ENCODE measurements at regions not wholly inside any gene's neighbourhood (a gene's known extent, or its start where the extent isn't known, plus 50 kb on each side); places are given as distances from the start of the nearest gene placed in this dataset.
A peak's percentile ranks its signal among the peaks of the same experiment; 100 is the strongest.

- Histone ChIP-seq H3K9ac (ENCODE audit: low read length) (no peak overlapping the region), H3K4me3 (ENCODE audit: low read depth, low read length, poor library complexity, severe bottlenecking) (no peak overlapping the region), H3K79me2 (ENCODE audit: insufficient read depth, low read length) (no peaks in the 10 kb centered on the region), H3K9me3 (ENCODE audit: low read length) (peaks cover 4% of the 10 kb centered on the region), H2AFZ (ENCODE audit: low read length) (no peak overlapping the region), H3K4me2 (ENCODE audit: low read length) (no peak overlapping the region), H3K36me3 (ENCODE audit: insufficient read depth, low read length) (no peaks in the 10 kb centered on the region), H4K20me1 (ENCODE audit: insufficient read depth, low read length) (no peaks in the 10 kb centered on the region), H3K4me1 (ENCODE audit: insufficient read depth, low read length, severe bottlenecking) (no peaks in the 10 kb centered on the region), H3F3A (ENCODE audit: insufficient read depth, low read length) (no peaks in the 10 kb centered on the region), H3K27ac (ENCODE audit: low read depth, low read length, poor library complexity, severe bottlenecking) (no peak overlapping the region), H3K9me2 (ENCODE audit: low read depth, low read length) (peaks cover 7% of the 10 kb centered on the region; the same call in 1 of the 2 replicates), H3K27me3 (ENCODE audit: insufficient read depth, low read length) (no peaks in the 10 kb centered on the region)
- TF ChIP-seq EZH2 (IDR thresholded peaks at IDR 0.05; ENCODE audit: borderline replicate concordance, low read length), result no peak
- TF ChIP-seq CTCF (IDR thresholded peaks at IDR 0.05; ENCODE audit: low read length), result no peak
These were observed 933.7 kb upstream of the SLITRK5 start for GRCh38 chr13:86737334-86737932.

GRCh38 chr13:86741762-86742285 is 929.3 kb upstream of the SLITRK5 start:
- H3K4me3 ChIP-seq (ENCODE audit: low read depth, low read length, poor library complexity, severe bottlenecking), result no peak overlapping the region
- H3K27me3 ChIP-seq (ENCODE audit: insufficient read depth, low read length), result no peaks in the 10 kb centered on the region
- H3K9me3 ChIP-seq (ENCODE audit: low read length), result peaks cover 4% of the 10 kb centered on the region
- H3K9ac ChIP-seq (ENCODE audit: low read length), result no peak overlapping the region
- no peaks in the 10 kb centered on the region for H3K4me1 ChIP-seq (ENCODE audit: insufficient read depth, low read length, severe bottlenecking)
- H3K79me2 ChIP-seq (ENCODE audit: insufficient read depth, low read length), result no peaks in the 10 kb centered on the region
- H3F3A ChIP-seq (ENCODE audit: insufficient read depth, low read length), result no peaks in the 10 kb centered on the region
- H2AFZ ChIP-seq (ENCODE audit: low read length), result no peak overlapping the region
- H3K9me2 ChIP-seq (ENCODE audit: low read depth, low read length), result peaks cover 7% of the 10 kb centered on the region; the same call in 1 of the 2 replicates
- H3K4me2 ChIP-seq (ENCODE audit: low read length), result no peak overlapping the region
- no peaks in the 10 kb centered on the region for H3K36me3 ChIP-seq (ENCODE audit: insufficient read depth, low read length)
- H3K27ac ChIP-seq (ENCODE audit: low read depth, low read length, poor library complexity, severe bottlenecking), result no peak overlapping the region
- TF ChIP-seq EZH2 (IDR thresholded peaks at IDR 0.05; ENCODE audit: borderline replicate concordance, low read length) (no peak), CTCF (IDR thresholded peaks at IDR 0.05; ENCODE audit: low read length) (peak; percentile 47)
- H4K20me1 ChIP-seq (ENCODE audit: insufficient read depth, low read length), result no peaks in the 10 kb centered on the region

- H3K4me1 ChIP-seq (ENCODE audit: insufficient read depth, low read length, severe bottlenecking), result peaks cover 41% of the 10 kb centered on the region
- H3K27ac ChIP-seq (ENCODE audit: low read depth, low read length, poor library complexity, severe bottlenecking), result peak overlapping the region; percentile 83
- no peak overlapping the region; the same call in 1 of the 2 replicates for H3K9ac ChIP-seq (ENCODE audit: low read length)
- TF ChIP-seq CTCF (IDR thresholded peaks at IDR 0.05; ENCODE audit: low read length), result no peak
- TF ChIP-seq EZH2 (IDR thresholded peaks at IDR 0.05; ENCODE audit: borderline replicate concordance, low read length), result no peak
- H3K4me3 ChIP-seq (ENCODE audit: low read depth, low read length, poor library complexity, severe bottlenecking), result no peak overlapping the region
- H3K9me3 ChIP-seq (ENCODE audit: low read length), result no peaks in the 10 kb centered on the region
- H4K20me1 ChIP-seq (ENCODE audit: insufficient read depth, low read length), result no peaks in the 10 kb centered on the region
- H3K4me2 ChIP-seq (ENCODE audit: low read length), result no peak overlapping the region; the same call in 1 of the 2 replicates
- no peaks in the 10 kb centered on the region for H3K79me2 ChIP-seq (ENCODE audit: insufficient read depth, low read length)
- H3K9me2 ChIP-seq (ENCODE audit: low read depth, low read length), result no peaks in the 10 kb centered on the region
- no peak overlapping the region for H2AFZ ChIP-seq (ENCODE audit: low read length)
- no peaks in the 10 kb centered on the region for H3F3A ChIP-seq (ENCODE audit: insufficient read depth, low read length)
- H3K36me3 ChIP-seq (ENCODE audit: insufficient read depth, low read length), result no peaks in the 10 kb centered on the region
- no peaks in the 10 kb centered on the region for H3K27me3 ChIP-seq (ENCODE audit: insufficient read depth, low read length)
These were observed 913.8 kb upstream of the SLITRK5 start for GRCh38 chr13:86757236-86757978.

Measured in OCI-LY1 (cell line).